HUDEP-2 (cell line): ENCODE measurements at regions not wholly inside any gene's neighbourhood (a gene's known extent, or its start where the extent isn't known, plus 50 kb on each side); places are given as distances from the start of the nearest gene placed in this dataset.

Experiments used
- DNase-seq, 76 experiments: peaks; one replicate each; lab custom pipeline; 2025; ENCODE audit not compliant: unreplicated experiment in 76 of 76; lab: John Stamatoyannopoulos, UW

DNA sequence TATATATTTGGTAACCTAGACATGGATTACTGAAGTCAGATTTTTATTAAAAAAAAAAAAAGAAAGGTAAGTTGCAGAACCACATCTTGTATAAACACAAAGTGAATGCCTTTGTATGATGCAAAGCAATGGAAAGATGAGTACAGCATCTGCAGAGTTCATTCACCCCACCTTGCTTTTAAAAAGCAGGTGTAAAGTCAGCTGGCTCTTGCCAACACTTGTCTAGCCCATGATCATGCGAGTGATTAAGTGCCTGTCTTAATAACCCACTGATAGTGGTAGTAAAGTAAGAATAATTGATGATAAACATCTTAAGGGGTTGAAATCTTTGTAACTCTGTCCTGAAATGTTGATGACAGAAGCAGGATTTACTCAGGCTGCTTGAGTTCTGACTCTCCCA is 710.4 kb downstream of the EFNB2 start:
- no peak for DNase-seq

DNA sequence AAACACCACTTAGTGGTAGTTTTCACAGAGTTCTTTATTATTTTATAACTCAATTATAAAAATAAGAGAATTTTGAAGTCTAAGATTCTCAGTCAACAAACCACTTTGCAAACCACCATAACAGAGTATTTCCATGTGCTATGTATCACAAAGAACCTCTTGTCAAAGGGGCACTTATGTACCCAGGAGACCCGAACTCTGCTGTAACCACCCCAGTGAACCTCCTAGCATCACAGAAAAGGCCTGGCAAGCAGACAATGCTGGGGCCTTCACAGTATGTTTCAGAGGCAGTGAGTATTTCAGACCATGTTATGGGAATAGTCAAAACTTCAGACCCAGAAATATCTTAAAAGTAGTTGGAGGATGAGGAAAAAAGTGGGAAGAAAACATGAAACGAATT is 714.1 kb downstream of the EFNB2 start:
- DNase-seq: no peak

DNA sequence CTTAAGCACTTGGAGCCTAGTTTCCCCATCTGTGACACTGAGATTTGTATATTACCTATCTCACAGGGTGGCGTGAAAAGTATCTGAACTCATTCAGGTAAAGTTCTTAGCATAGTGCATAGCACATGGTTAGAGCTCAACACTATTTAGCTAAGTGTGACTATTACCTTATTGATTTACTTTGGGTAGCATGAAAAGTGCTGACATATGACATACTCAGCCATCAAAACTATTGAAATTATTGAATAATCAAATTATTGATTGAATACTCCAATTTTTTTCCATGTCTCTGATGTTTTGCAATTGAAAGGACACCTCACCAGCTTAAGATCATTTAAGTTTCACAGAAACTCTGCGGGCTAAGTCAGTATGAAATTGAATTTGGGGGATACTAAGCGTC is 715.0 kb downstream of the EFNB2 start:
- no peak for DNase-seq

DNA sequence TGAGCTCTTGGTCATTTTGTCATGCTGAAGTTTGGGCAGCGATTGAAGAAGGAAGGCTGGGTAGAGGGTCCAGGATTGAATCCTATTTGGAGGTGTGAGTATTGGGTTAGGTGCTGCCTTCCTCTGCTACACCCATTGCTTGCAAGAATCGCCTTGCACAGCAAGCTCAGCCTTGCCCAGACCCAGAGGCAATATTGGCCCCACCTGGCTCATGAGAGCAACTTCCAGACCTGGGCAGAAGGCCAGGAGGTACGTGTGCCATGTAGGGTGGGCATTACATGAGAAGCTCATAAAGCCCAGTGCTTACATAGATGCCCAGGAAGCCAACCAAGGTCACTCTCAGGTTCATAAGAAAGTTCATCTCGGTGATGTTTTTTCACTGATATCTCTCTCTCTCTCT is 718.0 kb downstream of the EFNB2 start:
- no peak for DNase-seq

DNA sequence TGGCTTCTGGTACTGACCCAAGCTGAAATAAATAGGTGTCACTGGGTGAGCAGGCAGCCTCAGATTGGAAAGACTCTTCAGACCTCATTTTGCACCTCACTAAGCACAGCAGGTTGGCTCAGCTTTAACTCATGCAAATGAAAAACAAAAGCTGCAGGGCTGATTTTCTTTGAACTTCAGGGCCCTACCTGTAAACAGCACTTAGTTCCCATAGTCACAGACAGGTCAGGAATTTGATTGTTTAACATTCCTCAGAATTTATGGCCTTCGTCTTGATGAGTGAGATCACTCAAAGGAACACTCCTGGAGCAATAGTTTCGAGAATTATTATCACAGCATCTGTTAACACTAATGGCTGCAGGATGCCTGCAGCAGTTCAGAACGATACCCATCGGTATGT is 718.5 kb downstream of the EFNB2 start:
- no peak for DNase-seq

DNA sequence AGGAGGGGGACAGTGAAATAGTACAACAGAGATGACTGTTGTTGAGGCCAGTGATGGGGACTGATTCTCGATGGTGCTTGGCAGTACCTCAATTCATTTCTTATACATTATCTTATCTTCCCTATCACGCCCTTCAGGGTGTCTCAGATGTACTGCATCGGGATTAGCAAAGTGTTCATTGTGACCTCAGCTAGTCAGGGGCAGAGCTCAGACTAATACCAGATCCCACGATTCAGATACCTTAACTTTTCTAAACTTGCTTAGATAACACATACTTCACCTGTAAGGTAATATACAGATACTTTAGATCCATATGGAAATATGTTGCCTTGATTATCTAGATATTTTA is 720.6 kb downstream of the EFNB2 start:
- DNase-seq: no peak

DNA sequence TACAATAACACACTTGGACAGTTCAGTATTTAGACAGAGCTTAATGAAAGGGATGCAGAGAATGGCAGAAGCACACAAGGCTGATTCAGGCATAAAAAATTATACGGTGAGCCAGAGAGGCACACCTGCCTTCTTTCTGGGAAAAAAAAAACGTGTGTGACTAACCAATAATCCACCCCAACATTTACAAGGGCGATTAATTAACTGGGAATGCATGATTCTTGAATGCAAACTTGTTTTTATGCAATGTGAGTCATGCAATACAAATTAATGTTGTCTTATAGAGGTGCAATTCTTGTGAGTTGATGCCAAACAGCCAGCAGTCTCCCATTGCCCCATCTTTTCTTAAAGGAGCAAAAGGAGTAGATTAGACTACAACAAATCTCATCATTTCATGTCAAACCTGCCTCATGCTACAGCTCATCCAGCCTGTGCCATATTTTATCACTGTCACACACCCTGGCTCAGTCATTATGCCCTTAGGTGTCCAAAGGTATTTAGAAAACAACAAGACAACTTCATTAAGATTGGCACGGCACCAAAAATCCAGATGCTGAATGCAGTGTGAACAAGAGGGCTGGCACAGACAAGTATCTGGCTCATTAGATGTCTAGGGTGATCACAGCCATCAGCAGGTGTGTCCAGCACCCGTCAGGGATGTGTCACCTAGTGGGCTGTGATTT is 721.1 kb downstream of the EFNB2 start:
- DNase-seq: no peak

DNA sequence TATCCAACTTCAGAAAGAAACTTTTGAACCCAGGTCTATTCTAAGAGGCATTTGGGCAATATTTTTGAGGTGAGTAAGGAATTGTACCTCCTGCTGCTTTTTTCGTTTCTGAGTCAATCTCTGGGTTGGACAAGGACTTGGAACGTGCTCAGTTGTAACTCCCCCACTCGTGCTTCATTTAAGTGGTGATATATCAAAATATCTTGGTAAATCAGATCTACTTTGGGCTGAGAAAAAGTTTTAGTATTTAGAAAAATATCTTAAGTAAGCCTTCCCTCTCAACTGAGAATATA is 728.9 kb downstream of the EFNB2 start:
- DNase-seq: no peak

DNA sequence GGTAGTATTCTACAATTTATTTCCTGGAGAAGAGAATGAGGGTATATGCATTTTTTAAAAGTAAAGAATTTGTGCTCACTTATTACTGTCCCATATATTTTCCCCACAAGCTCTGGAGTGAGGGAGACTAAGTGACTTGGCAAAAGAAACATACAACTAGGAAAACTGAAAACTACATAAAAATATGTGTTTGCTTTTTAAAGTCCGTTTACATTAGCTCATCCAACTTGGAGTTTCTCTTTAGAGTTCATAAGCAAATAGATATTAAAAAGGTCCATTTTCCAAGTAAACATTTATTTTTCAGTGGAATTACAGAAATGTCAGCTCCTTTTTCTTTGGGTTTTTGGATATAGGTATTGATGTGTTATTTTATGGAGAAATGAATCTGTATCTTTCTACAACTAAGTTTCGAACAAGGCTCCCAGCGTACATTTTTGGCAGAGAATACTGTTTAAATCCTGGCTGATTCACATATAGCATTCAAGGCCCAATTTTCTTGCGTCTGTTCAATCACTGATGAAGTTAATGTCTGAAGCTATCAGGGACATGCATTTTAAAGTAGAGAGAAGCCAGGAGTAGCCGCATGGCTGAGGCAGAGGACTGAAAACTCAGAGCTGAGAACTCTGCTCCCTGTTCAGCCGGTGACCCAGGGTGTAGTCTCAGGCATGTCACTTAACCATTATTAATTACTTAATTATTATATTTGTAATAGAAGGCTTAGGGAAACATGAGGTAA is 729.4 kb downstream of the EFNB2 start:
- DNase-seq: no peak

DNA sequence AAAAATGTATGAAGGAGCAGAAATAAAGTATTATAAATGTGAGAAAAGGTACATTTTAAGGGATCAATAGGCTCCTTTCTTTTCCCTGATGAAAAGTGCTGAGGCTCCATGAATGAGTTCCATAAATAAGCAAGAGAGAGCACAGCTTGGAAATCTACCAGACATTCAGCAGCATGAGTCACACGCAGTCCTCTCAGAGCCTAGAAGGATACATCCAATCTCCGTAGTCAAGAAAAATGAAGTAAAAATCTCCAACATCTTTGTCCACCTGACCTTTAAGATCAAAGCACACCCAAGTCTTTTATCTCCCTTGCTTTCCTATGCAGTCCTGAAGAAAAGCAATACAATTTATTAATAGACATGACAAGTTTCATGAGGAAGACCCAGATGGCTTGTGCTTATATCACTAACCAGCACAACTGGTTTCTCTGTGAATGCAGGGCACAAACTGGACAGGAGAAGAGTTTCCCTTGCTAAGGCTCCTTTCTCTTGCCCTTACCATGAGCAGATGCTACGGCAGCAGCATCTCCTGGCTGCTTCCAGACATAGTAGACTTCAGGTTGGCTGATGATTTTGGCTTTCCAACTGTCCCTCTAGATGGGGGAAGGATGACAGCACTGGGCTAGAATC is 730.8 kb downstream of the EFNB2 start:
- DNase-seq: no peak

DNA sequence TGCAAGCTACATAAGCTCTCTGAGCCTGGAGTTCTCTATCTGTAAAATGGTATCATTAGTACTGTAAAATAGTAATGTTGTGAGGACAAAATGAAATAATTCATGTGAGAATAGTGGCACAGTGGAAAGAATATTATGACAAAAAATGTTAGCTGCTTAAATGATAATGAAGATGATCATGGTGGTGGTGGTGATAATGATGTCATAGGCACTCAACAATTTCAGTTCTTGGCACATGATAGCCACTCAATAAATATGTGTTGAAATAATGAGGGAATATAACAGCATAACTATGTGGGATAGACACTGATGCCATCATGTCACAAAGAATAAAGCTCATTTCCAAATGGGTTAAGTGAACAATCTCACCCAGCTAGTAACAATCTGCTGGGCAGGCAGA is 736.3 kb downstream of the EFNB2 start:
- DNase-seq: no peak

DNA sequence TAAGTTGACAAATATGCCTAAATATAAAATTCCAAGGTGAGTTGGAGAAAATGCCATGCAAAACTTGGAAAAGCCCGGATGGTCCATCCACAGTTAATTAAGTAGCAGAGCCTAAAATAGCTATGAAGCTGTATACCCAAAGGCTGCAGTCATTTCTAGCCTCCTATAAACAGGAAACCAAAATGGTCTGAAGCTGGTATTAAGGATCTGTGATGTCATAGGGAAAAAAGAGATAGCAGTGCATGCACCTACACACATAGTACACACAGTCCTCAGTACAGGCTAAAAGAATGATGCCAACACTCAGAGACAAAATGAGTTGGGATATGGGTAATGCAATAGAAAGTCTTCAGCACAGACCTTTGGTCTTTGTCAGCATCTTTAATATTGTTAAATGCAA is 736.9 kb downstream of the EFNB2 start:
- no peak for DNase-seq

DNA sequence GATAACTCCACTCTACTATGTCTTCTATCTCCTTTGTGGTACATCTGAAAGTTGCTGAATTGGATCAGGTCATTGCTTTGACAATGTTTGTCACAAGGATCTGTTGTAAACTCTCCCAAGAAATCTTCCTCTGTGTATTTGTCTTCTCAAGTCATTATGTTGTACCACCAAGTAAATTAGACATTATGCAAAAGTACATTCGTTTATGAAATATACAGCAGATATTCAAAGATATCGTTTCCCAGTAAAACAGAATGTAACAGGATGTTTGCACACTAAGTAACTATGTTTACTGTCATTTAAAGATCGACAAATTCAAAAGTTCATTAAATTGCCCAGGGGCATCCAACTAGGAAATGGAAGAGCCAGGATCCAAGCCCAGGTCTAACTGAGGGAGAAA is 739.4 kb downstream of the EFNB2 start:
- no peak for DNase-seq

DNA sequence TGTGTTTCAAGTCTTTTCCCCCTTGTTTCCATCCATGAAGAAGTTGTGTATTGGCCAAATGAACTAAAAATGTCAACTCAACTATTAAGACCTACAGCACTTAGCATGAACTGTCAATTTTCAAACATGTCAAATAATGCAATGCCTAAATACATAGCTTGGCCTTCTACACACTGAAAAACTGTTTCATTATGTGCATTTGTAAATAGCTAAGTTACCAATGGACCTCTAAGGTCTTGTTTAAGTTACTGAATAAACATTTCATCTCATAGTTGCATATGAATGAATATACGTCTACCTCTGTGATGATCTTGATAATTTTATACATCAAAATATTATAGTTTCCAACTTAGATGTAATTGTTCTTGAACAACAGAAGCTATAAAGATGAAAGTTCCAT is 744.5 kb downstream of the EFNB2 start:
- no peak for DNase-seq

DNA sequence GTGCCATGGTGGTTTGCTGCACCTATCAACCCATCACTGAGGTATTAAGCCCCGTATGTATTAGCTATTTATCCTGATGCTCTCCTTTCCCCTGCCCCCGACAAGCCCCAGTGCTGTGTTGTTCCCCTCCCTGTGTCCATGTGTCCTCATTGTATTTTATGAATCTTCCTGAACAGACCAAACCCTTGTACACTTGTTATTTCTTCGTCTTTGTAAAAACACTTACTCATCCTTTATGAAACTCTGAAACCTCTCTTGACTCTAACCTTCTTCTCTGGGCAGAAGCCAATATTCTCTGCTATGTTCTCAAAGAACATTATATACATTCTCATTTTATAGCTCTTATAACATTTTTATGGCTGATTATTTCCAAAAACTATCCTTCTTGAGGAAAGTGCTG is 746.9 kb downstream of the EFNB2 start:
- no peak for DNase-seq

DNA sequence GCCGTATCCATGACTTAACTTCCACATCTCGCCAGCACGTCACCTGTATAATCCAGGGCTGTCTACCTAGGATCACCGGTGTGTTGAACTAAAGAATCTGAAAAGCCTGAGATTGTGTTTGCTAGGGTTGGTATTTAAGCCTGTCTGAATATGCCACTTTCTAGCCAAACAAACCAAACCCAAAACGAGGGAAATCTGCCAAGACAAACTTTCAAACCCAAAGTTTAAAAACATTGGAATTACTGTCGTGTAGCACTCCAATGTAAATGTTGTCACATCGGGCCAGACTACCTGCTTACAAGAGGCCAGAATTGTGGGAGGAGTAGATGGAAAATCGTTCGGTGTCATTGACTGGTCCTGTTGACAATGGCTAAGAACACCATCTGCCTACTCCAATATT is 747.8 kb downstream of the EFNB2 start:
- no peak for DNase-seq

DNA sequence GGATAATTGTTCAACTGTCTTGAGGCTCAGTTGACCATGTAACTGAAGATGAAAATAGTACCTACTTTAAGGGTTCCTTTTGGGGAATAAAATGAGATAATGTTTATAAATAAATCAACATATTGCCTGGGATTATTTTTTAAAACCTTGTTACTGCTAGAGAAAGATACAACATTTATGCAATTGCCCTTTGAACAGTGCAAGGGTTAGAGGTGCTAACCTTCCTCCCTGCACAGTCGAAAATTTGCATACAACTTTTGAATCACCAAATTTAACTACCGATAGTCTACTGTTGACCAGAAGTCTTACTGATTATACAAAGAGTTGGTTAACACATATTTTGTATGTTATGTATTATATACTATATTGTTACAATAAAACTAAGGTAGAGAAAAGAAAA is 750.0 kb downstream of the EFNB2 start:
- no peak for DNase-seq

DNA sequence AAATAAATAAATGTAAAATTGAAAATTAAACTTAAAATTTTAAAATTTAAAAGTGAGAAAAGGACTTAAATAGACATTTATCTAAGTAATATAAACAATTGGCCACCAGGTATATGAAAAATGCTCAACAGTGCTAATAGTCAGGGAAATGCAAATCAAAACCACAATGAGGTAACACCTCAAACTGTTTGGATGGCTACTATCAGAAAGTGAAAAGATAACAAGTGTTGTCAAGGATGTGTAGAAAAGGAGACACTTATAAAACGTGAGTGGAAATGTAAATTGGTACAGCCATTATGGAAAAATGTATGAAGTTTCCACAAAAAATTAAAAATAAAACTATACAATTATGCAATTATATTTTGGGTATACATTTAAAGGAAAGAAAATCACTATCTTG is 752.2 kb downstream of the EFNB2 start:
- DNase-seq: no peak

DNA sequence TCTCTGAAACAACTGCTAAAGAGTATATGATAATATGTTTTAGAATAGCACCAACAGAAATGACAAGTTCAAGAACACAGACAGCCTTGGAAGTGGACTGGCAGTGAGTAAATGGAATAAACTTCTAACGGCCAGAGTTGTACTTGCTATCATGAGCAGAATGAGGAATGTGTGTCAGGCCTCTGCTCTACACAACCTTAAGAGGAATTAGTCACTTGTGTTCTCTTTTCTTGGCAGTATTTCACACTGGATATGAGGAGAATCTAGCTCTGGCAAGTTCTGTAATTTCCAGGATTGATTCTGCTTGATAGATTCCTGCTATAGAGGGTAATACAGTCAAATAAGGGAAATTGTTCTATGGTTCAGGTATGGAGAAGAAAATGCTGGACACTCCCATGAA is 757.3 kb downstream of the EFNB2 start:
- no peak for DNase-seq

DNA sequence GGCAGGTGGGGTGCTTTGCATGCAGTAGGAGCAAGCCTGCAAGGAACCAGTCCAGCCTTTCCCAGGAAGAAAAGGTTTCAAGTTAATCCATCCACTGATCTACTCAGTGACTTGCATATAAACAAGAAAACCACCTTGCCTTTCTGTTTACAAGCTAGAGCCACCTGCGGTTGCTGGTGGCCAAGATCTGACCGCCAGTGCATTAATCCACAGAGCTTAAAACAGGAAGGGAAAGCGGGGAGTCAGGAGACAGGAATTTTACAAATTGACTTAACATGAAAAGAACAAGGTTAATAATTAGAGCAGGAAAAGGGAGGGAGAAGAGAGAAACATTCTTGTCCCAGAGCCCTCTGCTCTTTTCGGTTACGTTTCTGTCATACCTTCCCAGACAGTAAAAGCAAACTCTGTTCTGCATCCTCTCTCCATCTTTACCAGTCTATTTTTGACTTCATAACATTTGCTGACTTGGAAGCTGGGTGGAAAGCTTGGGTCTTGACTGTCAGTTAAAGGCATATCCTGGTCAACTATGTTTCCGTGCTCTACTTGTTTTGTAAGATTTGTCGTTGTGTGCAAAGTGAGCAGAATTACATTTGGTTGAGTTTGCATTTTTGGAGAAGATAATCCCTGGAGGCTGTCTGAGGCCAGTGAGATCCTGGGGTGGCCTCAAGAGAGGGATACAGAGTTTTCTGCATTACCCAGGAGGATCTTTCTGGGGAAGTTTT is 760.6 kb downstream of the EFNB2 start:
- no peak for DNase-seq

DNA sequence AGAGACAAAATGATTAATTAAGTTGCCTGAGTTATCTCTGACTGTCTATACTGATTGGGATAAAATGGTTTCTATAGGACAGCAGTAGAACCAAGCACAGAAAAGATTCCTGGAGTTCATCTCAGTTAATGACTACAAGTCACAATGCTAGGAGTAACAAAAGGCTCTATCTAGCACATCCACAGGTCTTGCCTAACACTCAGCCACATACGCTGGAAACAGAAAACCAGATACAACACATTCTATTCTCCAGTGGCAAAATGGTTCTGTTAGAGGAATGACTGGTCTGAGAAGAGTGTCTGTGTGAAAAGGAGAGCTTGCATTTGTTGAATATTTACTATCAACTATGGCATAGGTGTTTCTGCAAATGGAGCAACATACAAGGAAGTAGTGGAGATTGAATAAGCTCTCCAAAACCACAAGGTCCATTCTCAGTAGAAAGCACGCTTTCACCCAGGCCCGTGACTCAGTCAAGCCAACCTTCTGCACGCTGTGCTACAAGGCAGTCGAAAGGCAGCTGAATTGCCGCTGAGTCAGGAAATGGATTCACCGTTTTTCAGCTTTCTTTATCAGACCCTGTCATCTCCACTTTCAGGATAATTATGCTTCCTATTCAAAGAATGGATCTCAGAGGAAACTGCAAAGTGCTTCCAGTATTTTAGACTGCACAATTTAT is 761.5 kb downstream of the EFNB2 start:
- DNase-seq: no peak
